SU-DHL-6 (cell line): ENCODE measurements at regions not wholly inside any gene's neighbourhood (a gene's known extent, or its start where the extent isn't known, plus 50 kb on each side); places are given as distances from the start of the nearest gene placed in this dataset.

Source experiments
- H2AFZ ChIP-seq: fragments of 200-600 bp; sonication (generic); 2 replicates; pipeline ENCODE4 v1.6.1; 2014; ENCODE audit warnings: low read depth, mild to moderate bottlenecking, moderate library complexity, mixed read lengths, antibody characterized with exemption, low read length; ENCODE audit not compliant: severe bottlenecking
- H3F3A ChIP-seq: fragments of 200-600 bp; shearing (Covaris generic); 2 replicates; pipeline ENCODE4 v1.6.0; 2016; ENCODE audit warnings: antibody characterized with exemption, mild to moderate bottlenecking; ENCODE audit not compliant: insufficient read depth
- H3K27ac ChIP-seq: fragments of 200-600 bp; sonication (generic); 2 replicates; pipeline ENCODE4 v1.5.1; 2016; ENCODE audit warnings: low read depth, mild to moderate bottlenecking, low read length, moderate library complexity, mixed read lengths
- H3K27me3 ChIP-seq: fragments of 200-600 bp; sonication (generic), shearing (Covaris generic); 2 replicates; pipeline ENCODE4 v1.6.0; 2014; ENCODE audit warnings: mild to moderate bottlenecking, low read length
- H3K36me3 ChIP-seq: fragments of 200-600 bp; sonication (generic); 2 replicates; pipeline ENCODE4 v1.6.1; 2014; ENCODE audit warnings: mild to moderate bottlenecking, low read length, mixed read lengths
- H3K4me2 ChIP-seq: fragments of 300-600, 200-600 bp; shearing (Covaris generic), sonication (generic); 2 replicates; pipeline ENCODE4 v1.6.0; 2014; ENCODE audit warnings: low read length, low read depth, mild to moderate bottlenecking; ENCODE audit not compliant: poor library complexity, severe bottlenecking
- H3K4me3 ChIP-seq: fragments of 200-600 bp; sonication (generic); 2 replicates; pipeline ENCODE4 v1.5.1; 2014; ENCODE audit warnings: antibody characterized with exemption, low read length, mild to moderate bottlenecking, mixed read lengths; ENCODE audit not compliant: insufficient read depth, poor library complexity, severe bottlenecking
- H3K79me2 ChIP-seq: fragments of 200-600 bp; sonication (generic); 2 replicates; pipeline ENCODE4 v1.6.1; 2014; ENCODE audit warnings: mild to moderate bottlenecking, low read length, moderate library complexity; ENCODE audit not compliant: insufficient read depth
- H3K9ac ChIP-seq: fragments of 200-600 bp; sonication (generic); 2 replicates; pipeline ENCODE4 v1.7.0; 2014; ENCODE audit warnings: mild to moderate bottlenecking, low read length
- H3K9me2 ChIP-seq: fragments of 200-600 bp; sonication (generic); replicated peaks from 2 replicates; pipeline ENCODE4 v1.6.1; 2014; ENCODE audit warnings: low read length; ENCODE audit not compliant: insufficient read depth
- H3K9me3 ChIP-seq: fragments of 200-600 bp; sonication (generic); 2 replicates; pipeline ENCODE4 v1.6.1; 2014; ENCODE audit warnings: low read length, mixed read lengths; ENCODE audit not compliant: insufficient read depth
- H4K20me1 ChIP-seq: fragments of 200-600 bp; sonication (generic); 2 replicates; pipeline ENCODE4 v1.6.1; 2014; ENCODE audit warnings: low read depth, mild to moderate bottlenecking, antibody characterized with exemption, low read length, moderate library complexity, mixed read lengths
- CTCF ChIP-seq: fragments of 200-600 bp; sonication (generic); IDR thresholded peaks from one replicate; pipeline ENCODE4 v1.5.1; 2017; ENCODE audit warnings: antibody characterized with exemption, mild to moderate bottlenecking, low read length, moderate library complexity; ENCODE audit not compliant: insufficient read depth, poor library complexity, severe bottlenecking
- EZH2phosphoT487 ChIP-seq: fragments of 200-600 bp; sonication (generic), shearing (Covaris generic); conservative IDR thresholded peaks from 2 replicates; pipeline ENCODE4 v1.6.1; 2018; ENCODE audit warnings: mild to moderate bottlenecking, antibody characterized with exemption, low read length, moderate library complexity, mixed read lengths

- Histone ChIP-seq H2AFZ (no peak overlapping the region), H3K79me2 (no peaks in the 10 kb centered on the region), H3K27me3 (no peaks in the 10 kb centered on the region), H3K4me3 (no peak overlapping the region), H3K27ac (no peak overlapping the region), H3K9me3 (no peaks in the 10 kb centered on the region), H3K36me3 (no peaks in the 10 kb centered on the region), H4K20me1 (no peaks in the 10 kb centered on the region), H3K4me2 (no peak overlapping the region), H3F3A (no peaks in the 10 kb centered on the region), H3K9me2 (no peaks in the 10 kb centered on the region), H3K9ac (no peak overlapping the region)
- TF ChIP-seq CTCF, result no peak
- TF ChIP-seq EZH2phosphoT487, result no peak
These were observed 88.5 kb upstream of the COPS8 start for GRCh38 chr2:236997069-236997715.

- Histone ChIP-seq H3F3A (no peaks in the 10 kb centered on the region), H3K36me3 (no peaks in the 10 kb centered on the region), H3K4me3 (no peak overlapping the region), H3K27me3 (no peaks in the 10 kb centered on the region), H3K9me2 (no peaks in the 10 kb centered on the region), H3K79me2 (no peaks in the 10 kb centered on the region), H3K4me2 (no peak overlapping the region), H2AFZ (no peak overlapping the region), H3K9ac (no peak overlapping the region), H4K20me1 (no peaks in the 10 kb centered on the region), H3K9me3 (no peaks in the 10 kb centered on the region), H3K27ac (no peak overlapping the region)
- no peak for TF ChIP-seq EZH2phosphoT487
- no peak for TF ChIP-seq CTCF
These were observed 87.5 kb upstream of the COPS8 start for GRCh38 chr2:236998236-236998635.

DNA sequence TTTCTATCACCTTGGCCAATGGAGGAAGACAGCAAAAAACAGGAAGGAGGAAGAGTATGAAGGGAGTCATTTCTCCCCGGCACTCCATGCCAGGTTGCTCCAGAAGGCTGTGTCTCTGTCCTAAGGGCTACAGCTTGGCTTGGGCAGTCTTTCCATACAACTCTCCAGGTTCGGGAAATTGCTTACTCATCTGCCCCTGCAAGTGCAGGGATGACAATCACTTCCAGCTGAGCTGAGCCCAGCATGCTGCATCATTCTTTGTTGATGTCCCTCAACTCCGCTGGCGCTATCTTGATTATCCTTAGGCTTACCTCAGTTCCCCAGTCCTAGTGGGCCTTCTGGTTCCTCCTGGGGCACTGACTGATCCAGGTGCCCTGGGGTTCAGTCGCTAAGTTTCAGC is 86.9 kb upstream of the COPS8 start:
- Histone ChIP-seq H3K9me2 (no peaks in the 10 kb centered on the region), H4K20me1 (no peaks in the 10 kb centered on the region), H3K4me3 (no peak overlapping the region), H3K9me3 (no peaks in the 10 kb centered on the region), H3K27me3 (no peaks in the 10 kb centered on the region), H3K27ac (no peak overlapping the region), H3K4me2 (no peak overlapping the region), H3F3A (no peaks in the 10 kb centered on the region), H3K79me2 (no peaks in the 10 kb centered on the region), H3K9ac (no peak overlapping the region), H3K36me3 (no peaks in the 10 kb centered on the region), H2AFZ (no peak overlapping the region)
- no peak for TF ChIP-seq EZH2phosphoT487
- TF ChIP-seq CTCF, result no peak
